HCT116 (cell line): ENCODE measurements at regions not wholly inside any gene's neighbourhood (a gene's known extent, or its start where the extent isn't known, plus 50 kb on each side); places are given as distances from the start of the nearest gene placed in this dataset.

Source experiments
- ATAC-seq: fragments of 200-7000 bp; cut with Tn5 transposase; 2 replicates; pipeline ENCODE4 v1.9.1; 2020; ENCODE audit warnings: mild to moderate bottlenecking, moderate library complexity
- BruUV-seq: library from RNA; stranded (reverse); fragments of 400-500 nt; replicated peaks from 2 replicates; lab custom pipeline; 2021; lab: Mats Ljungman, UMichigan
- CTCF ChIA-PET: fragments of 300-600 bp; sonication (Branson Sonifier 250); formaldehyde crosslinking; loops from one replicate; lab custom pipeline; 2021; ENCODE audit warnings: antibody characterized with exemption; lab: Charles Lee
- POLR2A ChIA-PET: fragments of 300-600, 350-600 bp; sonication (Branson Sonifier 250); formaldehyde crosslinking; loops from one replicate; lab custom pipeline; 2021; ENCODE audit warnings: antibody characterized with exemption; lab: Charles Lee
- RAD21 ChIA-PET, 2 experiments: fragments of 300-600 bp; sonication (Branson Sonifier 250); formaldehyde crosslinking; loops; one replicate each; lab custom pipeline; 2023; ENCODE audit warnings: low total read pairs in 2 of 2; ENCODE audit not compliant: uncharacterized antibody in 2 of 2, unreplicated experiment in 2 of 2, low non-redundant PET in 1 of 2; lab: Charles Lee
- DNase-seq: peaks from one replicate; pipeline ENCODE4 v3.0.0-alpha.2; 2010; ENCODE audit warnings: low read depth, low spot score
- H2AFZ ChIP-seq: fragments of 200-600 bp; shearing (Covaris generic), sonication (generic); 2 replicates; pipeline ENCODE4 v1.6.1; 2017; ENCODE audit warnings: low read depth, mixed run types, mixed read lengths, antibody characterized with exemption, low read length; ENCODE audit not compliant: poor library complexity, severe bottlenecking
- H3K27ac ChIP-seq: 2 replicates; pipeline ENCODE4 v1.5.1; 2012; ENCODE audit warnings: low read depth, low read length
- H3K27me3 ChIP-seq: fragments of 200-600 bp; sonication (generic); 2 replicates; pipeline ENCODE4 v1.6.1; 2016; ENCODE audit warnings: mixed run types, low read length, mixed read lengths; ENCODE audit not compliant: insufficient read depth
- H3K36me3 ChIP-seq, 2 experiments: fragments of 200-500 bp in 1 of 2; fragments of 200-600 bp in 1 of 2; sonication (Bioruptor generic) in 1 of 2; sonication (generic) in 1 of 2; 2 replicates each; pipeline versions ENCODE4 v1.5.1 to v1.6.1; 2014 to 2016; ENCODE audit warnings: low read length in 2 of 2, inconsistent platforms in 1 of 2, mixed read lengths in 1 of 2, mixed run types in 1 of 2; ENCODE audit not compliant: insufficient read depth in 2 of 2, control insufficient read depth in 1 of 2
- H3K4me1 ChIP-seq, 2 experiments: fragments of 200-600 bp in 1 of 2; sonication (generic) in 1 of 2; 2 replicates each; pipeline versions ENCODE4 v1.5.1 to v1.6.1; 2012 to 2017; ENCODE audit warnings: low read length in 2 of 2, inconsistent platforms in 1 of 2, mild to moderate bottlenecking in 1 of 2, mixed read lengths in 1 of 2, mixed run types in 1 of 2, moderate library complexity in 1 of 2; ENCODE audit not compliant: insufficient read depth in 2 of 2, control insufficient read depth in 1 of 2
- H3K4me2 ChIP-seq: fragments of 200-600 bp; sonication (generic); 2 replicates; pipeline ENCODE4 v1.6.1; 2017; ENCODE audit warnings: mixed run types, low read length, mixed read lengths
- H3K4me3 ChIP-seq, 2 experiments: fragments of 200-600 bp in 1 of 2; sonication (generic) in 1 of 2; replicated peaks in 1 of 2; 2 replicates each; pipeline ENCODE4 v1.5.1; 2011 to 2016; ENCODE audit warnings: low read length in 2 of 2, control low read depth in 1 of 2, low read depth in 1 of 2, mild to moderate bottlenecking in 1 of 2, mixed read lengths in 1 of 2, mixed run types in 1 of 2
- H3K79me2 ChIP-seq: fragments of 200-600 bp; sonication (generic); 2 replicates; pipeline ENCODE4 v1.6.1; 2017; ENCODE audit warnings: mild to moderate bottlenecking, mixed run types, low read length, moderate library complexity, mixed read lengths; ENCODE audit not compliant: insufficient read depth
- H3K9ac ChIP-seq: fragments of 200-600 bp; sonication (generic); 2 replicates; pipeline ENCODE4 v1.6.1; 2016; ENCODE audit warnings: low read length, mixed read lengths
- H3K9me2 ChIP-seq: fragments of 200-600 bp; sonication (generic), shearing (Covaris generic); 2 replicates; pipeline ENCODE4 v1.6.1; 2017; ENCODE audit warnings: mixed run types, mild to moderate bottlenecking, moderate library complexity; ENCODE audit not compliant: insufficient read depth
- H3K9me3 ChIP-seq, 2 experiments: fragments of 200-500 bp in 1 of 2; fragments of 200-600 bp in 1 of 2; sonication (Bioruptor generic) in 1 of 2; sonication (generic) in 1 of 2; 2 replicates each; pipeline ENCODE4 v1.6.1; 2014 to 2017; ENCODE audit warnings: low read length in 2 of 2, mixed read lengths in 2 of 2, inconsistent platforms in 1 of 2, low read depth in 1 of 2, mild to moderate bottlenecking in 1 of 2, mixed run types in 1 of 2, moderate library complexity in 1 of 2; ENCODE audit not compliant: control insufficient read depth in 1 of 2, insufficient read depth in 1 of 2
- H4K20me1 ChIP-seq: fragments of 200-600 bp; sonication (generic), shearing (Covaris generic); 2 replicates; pipeline ENCODE4 v1.6.1; 2017; ENCODE audit warnings: mixed run types, mild to moderate bottlenecking, moderate library complexity; ENCODE audit not compliant: insufficient read depth
- EZH2phosphoT487 ChIP-seq: fragments of 200-600 bp; IDR thresholded peaks from 2 replicates; pipeline ENCODE4 v1.6.1; 2018; ENCODE audit warnings: antibody characterized with exemption, borderline replicate concordance
- POLR2AphosphoS5 ChIP-seq: IDR thresholded peaks from 2 replicates; pipeline ENCODE4 v1.6.1; 2011; ENCODE audit warnings: mild to moderate bottlenecking, low read depth, low read length, moderate library complexity
- REST ChIP-seq: IDR thresholded peaks from 2 replicates; pipeline ENCODE4 v1.6.1; 2012; ENCODE audit warnings: low read depth
- SRF ChIP-seq: IDR thresholded peaks from 2 replicates; pipeline ENCODE4 v1.6.1; 2012; ENCODE audit warnings: low read depth
- TCF7L2 ChIP-seq: IDR thresholded peaks from 2 replicates; pipeline ENCODE4 v1.7.0; 2011; ENCODE audit warnings: borderline replicate concordance, inconsistent platforms; ENCODE audit not compliant: insufficient read depth, insufficient read length; ENCODE audit errors: extremely low read depth
- YY1 ChIP-seq: IDR thresholded peaks from 2 replicates; pipeline ENCODE4 v1.6.1; 2011; ENCODE audit warnings: low read length, low read depth, moderate library complexity, mild to moderate bottlenecking; ENCODE audit not compliant: insufficient replicate concordance; ENCODE audit errors: extremely low read depth
- ZBTB33 ChIP-seq: IDR thresholded peaks from 2 replicates; pipeline ENCODE4 v1.6.1; 2011; ENCODE audit warnings: mild to moderate bottlenecking, low read length, moderate library complexity; ENCODE audit not compliant: insufficient replicate concordance; ENCODE audit errors: extremely low read depth
- ZFX ChIP-seq: fragments of 450-650 bp; IDR thresholded peaks from 2 replicates; pipeline ENCODE4 v1.6.1; 2017
- intact Hi-C: fragments of 100-400 bp; cut with micrococcal nuclease; formaldehyde crosslinking; loops from 2 replicates; pipeline ENCODE4 v1.10.0; 2022

GRCh38 chr1:83766241-83766691, 232.7 kb downstream of the TTLL7 start:
- Histone ChIP-seq H3K27me3 (peaks cover 37% of the 10 kb centered on the region), H3K4me2 (no peak overlapping the region), H3K79me2 (no peaks in the 10 kb centered on the region), H3K27ac (no peak overlapping the region), H4K20me1 (no peaks in the 10 kb centered on the region), H3K4me1 (no peaks in the 10 kb centered on the region), H3K9ac (no peak overlapping the region), H3K9me3 (no peaks in the 10 kb centered on the region), H3K9me2 (no peaks in the 10 kb centered on the region), H2AFZ (no peak overlapping the region), H3K4me3 (no peak overlapping the region), H3K36me3 (no peaks in the 10 kb centered on the region)
- ATAC-seq (no peak), DNase-seq (no peak)
- CTCF ChIA-PET = no interaction called here
- intact Hi-C loops = no loop called here
- no peak for TF ChIP-seq SRF
- TF ChIP-seq REST = no peak
- POLR2A ChIA-PET = no interaction called here
- RAD21 ChIA-PET = no interaction called here
- BruUV-seq = no TSS peak

DNA sequence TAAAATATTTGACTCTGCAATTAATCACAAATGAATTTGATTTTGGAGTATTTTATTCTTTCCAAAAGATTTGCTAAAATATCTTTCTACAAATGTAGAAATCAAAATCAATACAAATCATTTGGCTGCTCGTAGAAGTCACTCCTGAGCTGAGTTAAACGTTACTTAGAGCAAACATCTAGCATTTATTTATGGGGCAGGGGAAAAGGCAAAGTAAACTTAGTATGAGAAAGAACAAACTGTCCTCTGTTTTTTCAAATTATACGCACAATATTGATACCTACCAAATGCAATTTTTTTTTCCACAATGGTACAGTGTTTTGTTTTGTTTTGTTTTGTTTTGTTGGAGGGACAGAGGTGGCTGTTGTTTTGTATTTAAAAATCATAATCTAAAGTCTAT, 233.8 kb downstream of the TTLL7 start:
- POLR2A ChIA-PET = interaction anchor here (0.6 kb wide), 1 partner anchor 143 kb away, joined by 3 read pairs; no protein-coding TSS in a partner anchor
- H3K79me2 ChIP-seq = no peaks in the 10 kb centered on the region
- H3K4me2 ChIP-seq = no peak overlapping the region
- DNase-seq = no peak
- BruUV-seq = no TSS peak
- H3K9me2 ChIP-seq = no peaks in the 10 kb centered on the region
- TF ChIP-seq TCF7L2 = no peak
- TF ChIP-seq POLR2AphosphoS5 = no peak
- no peak for TF ChIP-seq ZBTB33
- no peak for TF ChIP-seq YY1
- TF ChIP-seq EZH2phosphoT487 = no peak
- no peak for TF ChIP-seq ZFX
- no peak for TF ChIP-seq SRF
- intact Hi-C loops = no loop called here
- no peak overlapping the region for H3K9ac ChIP-seq
- no peaks in the 10 kb centered on the region for H3K9me3 ChIP-seq
- no peaks in the 10 kb centered on the region for H3K36me3 ChIP-seq
- ATAC-seq = no peak
- RAD21 ChIA-PET = no interaction called here
- H3K27ac ChIP-seq = no peak overlapping the region
- CTCF ChIA-PET = no interaction called here
- H2AFZ ChIP-seq = no peak overlapping the region
- no peaks in the 10 kb centered on the region for H4K20me1 ChIP-seq
- H3K4me3 ChIP-seq = no peak overlapping the region
- H3K27me3 ChIP-seq = peaks cover 45% of the 10 kb centered on the region
- no peaks in the 10 kb centered on the region for H3K4me1 ChIP-seq
